ENCODE measurements at regions not wholly inside any gene's neighbourhood (a gene's known extent, or its start where the extent isn't known, plus 50 kb on each side); places are given as distances from the start of the nearest gene placed in this dataset.

- no peak for TF ChIP-seq CTCF (IDR thresholded peaks at IDR 0.05)
- no peak for TF ChIP-seq POLR2A (IDR thresholded peaks at IDR 0.05)
These were observed 606.6 kb upstream of the SYT4 start for GRCh38 chr18:43883886-43884285.

Data from gastroesophageal sphincter (tissue), 3 donors.